HG03575 (cell line): ENCODE measurements at regions not wholly inside any gene's neighbourhood (a gene's known extent, or its start where the extent isn't known, plus 50 kb on each side); places are given as distances from the start of the nearest gene placed in this dataset.

ENCODE experiments used
- ATAC-seq: cut with Tn5 transposase; IDR thresholded peaks from one replicate; pipeline ENCODE4 v1.9.1; 2021; ENCODE audit not compliant: unreplicated experiment, insufficient number of reproducible peaks, low FRiP score; ENCODE audit errors: extremely low read depth

GRCh38 chr4:143046454-143046853 is 138.3 kb upstream of the USP38 start:
- ATAC-seq = no peak

GRCh38 chr4:143046906-143047305 is 137.8 kb upstream of the USP38 start:
- no peak for ATAC-seq

GRCh38 chr4:143054971-143055370 is 129.7 kb upstream of the USP38 start:
- ATAC-seq = no peak

- ATAC-seq = no peak
Measured at GRCh38 chr4:143055997-143056396, 128.7 kb upstream of the USP38 start.

GRCh38 chr4:143071351-143071750 is 113.4 kb upstream of the USP38 start:
- ATAC-seq = no peak

- no peak for ATAC-seq
Measured at GRCh38 chr4:143076723-143077122, 108.0 kb upstream of the USP38 start.

- ATAC-seq = no peak
Measured at GRCh38 chr4:143082701-143083100, 102.0 kb upstream of the USP38 start.

- ATAC-seq = no peak
Measured at GRCh38 chr4:143083756-143084472, 100.8 kb upstream of the USP38 start.

GRCh38 chr4:143084566-143084965 is 100.2 kb upstream of the USP38 start:
- ATAC-seq = no peak

- ATAC-seq = no peak
Measured at GRCh38 chr4:143085224-143085623, 99.5 kb upstream of the USP38 start.

- no peak for ATAC-seq
Measured at GRCh38 chr4:143085659-143086058, 99.1 kb upstream of the USP38 start.

GRCh38 chr4:143089291-143089690 is 95.4 kb upstream of the USP38 start:
- no peak for ATAC-seq

- no peak for ATAC-seq
Measured at GRCh38 chr4:143089847-143090246, 94.9 kb upstream of the USP38 start.

- no peak for ATAC-seq
Measured at GRCh38 chr4:143091862-143092261, 92.9 kb upstream of the USP38 start.

- ATAC-seq = no peak
Measured at GRCh38 chr4:143095447-143095846, 89.3 kb upstream of the USP38 start.

- ATAC-seq = no peak
Measured at GRCh38 chr4:143097751-143098150, 87.0 kb upstream of the USP38 start.

- no peak for ATAC-seq
Measured at GRCh38 chr4:143099693-143100092, 85.0 kb upstream of the USP38 start.

- ATAC-seq = no peak
Measured at GRCh38 chr4:143109376-143109775, 75.3 kb upstream of the USP38 start.

GRCh38 chr4:143118663-143119062 is 66.1 kb upstream of the USP38 start:
- ATAC-seq = no peak

- ATAC-seq = no peak
Measured at GRCh38 chr4:143127621-143128020, 57.1 kb upstream of the USP38 start.

- no peak for ATAC-seq
Measured at GRCh38 chr4:143133977-143134376, 50.7 kb upstream of the USP38 start.
